GM21381 (cell line): ENCODE measurements at regions not wholly inside any gene's neighbourhood (a gene's known extent, or its start where the extent isn't known, plus 50 kb on each side); places are given as distances from the start of the nearest gene placed in this dataset.

Experiments used
- ATAC-seq: cut with Tn5 transposase; IDR thresholded peaks from one replicate; pipeline ENCODE4 v1.9.1; 2021; ENCODE audit warnings: mild to moderate bottlenecking, moderate library complexity; ENCODE audit not compliant: unreplicated experiment

GRCh38 chr6:147061252-147061651, 143.0 kb upstream of the STXBP5 start:
- ATAC-seq, result no peak

GRCh38 chr6:147063469-147064031, 140.7 kb upstream of the STXBP5 start:
- no peak for ATAC-seq

GRCh38 chr6:147065786-147066185, 138.4 kb upstream of the STXBP5 start:
- ATAC-seq, result no peak

- no peak for ATAC-seq
Measured at GRCh38 chr6:147067184-147067583, 137.0 kb upstream of the STXBP5 start.

- ATAC-seq, result no peak
Measured at GRCh38 chr6:147071776-147072175, 132.4 kb upstream of the STXBP5 start.

GRCh38 chr6:147075381-147075780, 128.8 kb upstream of the STXBP5 start:
- ATAC-seq, result no peak

- no peak for ATAC-seq
Measured at GRCh38 chr6:147077251-147077650, 127.0 kb upstream of the STXBP5 start.

- no peak for ATAC-seq
Measured at GRCh38 chr6:147078106-147078505, 126.1 kb upstream of the STXBP5 start.

- no peak for ATAC-seq
Measured at GRCh38 chr6:147078602-147079001, 125.6 kb upstream of the STXBP5 start.

GRCh38 chr6:147080225-147080624, 124.0 kb upstream of the STXBP5 start:
- no peak for ATAC-seq

GRCh38 chr6:147081076-147081609, 123.1 kb upstream of the STXBP5 start:
- no peak for ATAC-seq

- ATAC-seq, result no peak
Measured at GRCh38 chr6:147087641-147088040, 116.6 kb upstream of the STXBP5 start.

GRCh38 chr6:147088861-147089260, 115.4 kb upstream of the STXBP5 start:
- ATAC-seq, result no peak

GRCh38 chr6:147095316-147095715, 108.9 kb upstream of the STXBP5 start:
- ATAC-seq, result no peak

- ATAC-seq, result no peak
Measured at GRCh38 chr6:147099974-147100373, 104.2 kb upstream of the STXBP5 start.

GRCh38 chr6:147103007-147103406, 101.2 kb upstream of the STXBP5 start:
- no peak for ATAC-seq

GRCh38 chr6:147103694-147104093, 100.5 kb upstream of the STXBP5 start:
- ATAC-seq, result no peak

- ATAC-seq, result no peak
Measured at GRCh38 chr6:147105786-147106185, 98.4 kb upstream of the STXBP5 start.

GRCh38 chr6:147106759-147107401, 97.3 kb upstream of the STXBP5 start:
- no peak for ATAC-seq

GRCh38 chr6:147108259-147108910, 95.8 kb upstream of the STXBP5 start:
- ATAC-seq, result no peak

- ATAC-seq, result no peak
Measured at GRCh38 chr6:147109707-147110106, 94.5 kb upstream of the STXBP5 start.

- ATAC-seq, result no peak
Measured at GRCh38 chr6:147116056-147116455, 88.2 kb upstream of the STXBP5 start.
